Sigmoid colon (tissue), 6 donors: ENCODE measurements at regions not wholly inside any gene's neighbourhood (a gene's known extent, or its start where the extent isn't known, plus 50 kb on each side); places are given as distances from the start of the nearest gene placed in this dataset.
"Not testable (repeated sequence)": the region's sequence is repeated elsewhere in the genome, so short reads cannot be mapped to it uniquely, and the experiment has no call there.

ENCODE experiments used
- DNase-seq: peaks from one replicate; pipeline ENCODE4 v3.0.0-alpha.2; 2019
- H3K27ac ChIP-seq, 4 donors: fragments of 200-600 bp; sonication (generic); one replicate each; pipeline ENCODE4 v1.5.1; 2016 to 2019; ENCODE audit warnings: mild to moderate bottlenecking in 1 of 4
- H3K27me3 ChIP-seq, 3 donors: fragments of 200-600 bp; sonication (generic); one replicate each; pipeline ENCODE4 v1.5.1; 2019; ENCODE audit warnings: mild to moderate bottlenecking in 1 of 3
- H3K36me3 ChIP-seq, 4 donors: fragments of 200-600 bp; sonication (generic); one replicate each; pipeline ENCODE4 v1.5.1; 2016 to 2019
- H3K4me1 ChIP-seq, 4 donors: fragments of 200-600 bp; sonication (generic); one replicate each; pipeline ENCODE4 v1.5.1; 2017 to 2019
- H3K4me3 ChIP-seq, 4 donors: fragments of 200-600 bp; sonication (generic); one replicate each; pipeline ENCODE4 v1.5.1; 2017 to 2019; ENCODE audit warnings: mild to moderate bottlenecking in 2 of 4, moderate library complexity in 1 of 4
- H3K9me3 ChIP-seq, 4 donors: fragments of 200-600 bp in 3 of 4; sonication (generic) in 3 of 4; one replicate each; pipeline versions ENCODE4 v1.5.1 to v1.6.1; 2013 to 2019
- CTCF ChIP-seq, 4 experiments: fragments of 450-650 bp in 3 of 4; fragments of 200-600 bp in 1 of 4; IDR thresholded peaks; one replicate each; pipeline ENCODE4 v1.5.1; 2016 to 2019; ENCODE audit warnings: antibody characterized with exemption in 4 of 4, mild to moderate bottlenecking in 3 of 4, moderate library complexity in 2 of 4
- EP300 ChIP-seq, 4 donors: sonication (generic); formaldehyde crosslinking; IDR thresholded peaks; one replicate each; pipeline ENCODE4 v1.6.1; 2017; ENCODE audit warnings: antibody characterized with exemption in 4 of 4
- POLR2A ChIP-seq, 2 donors: fragments of 450-650 bp; IDR thresholded peaks; one replicate each; pipeline ENCODE4 v1.6.1; 2016; ENCODE audit warnings: antibody characterized with exemption in 2 of 2, mild to moderate bottlenecking in 2 of 2, moderate library complexity in 2 of 2
- POLR2AphosphoS5 ChIP-seq, 4 donors: sonication (generic); formaldehyde crosslinking; IDR thresholded peaks; one replicate each; pipeline ENCODE4 v1.6.1; 2017; ENCODE audit warnings: antibody characterized with exemption in 4 of 4
- WGBS, 2 donors: extraction: QIAGEN DNeasy Blood & Tissue Kit; methylation state at CpG; one replicate each; pipeline ENCODE4 v1.1.7; 2013; 5-methylcytosine and 5-hydroxymethylcytosine counted together
- intact Hi-C: fragments of 100-400 bp; cut with DNase I; formaldehyde crosslinking; loops from one replicate; pipeline ENCODE4 v1.15.1; 2023
- donor health status: healthy with polysubstance abuse.
- donor health status: healthy.

- no peaks in the 10 kb centered on the region for H3K27me3 ChIP-seq
- no peaks in the 10 kb centered on the region for H3K4me1 ChIP-seq
- no peak for DNase-seq
- 82% methylated on average over 3 of the region's 3 CpGs for WGBS, 2 donors
- intact Hi-C loops: no loop called here
- no peaks in the 10 kb centered on the region for H3K9me3 ChIP-seq
- H3K4me3 ChIP-seq: no peak overlapping the region
- TF ChIP-seq CTCF (IDR thresholded peaks at IDR 0.05) (no peak), POLR2AphosphoS5 (IDR thresholded peaks at IDR 0.05) (no peak), EP300 (IDR thresholded peaks at IDR 0.05) (no peak), POLR2A (IDR thresholded peaks at IDR 0.05) (no peak)
- H3K36me3 ChIP-seq: no peaks in the 10 kb centered on the region
- no peak overlapping the region for H3K27ac ChIP-seq
Observed at GRCh38 chr15:77892335-77892734, 185.2 kb downstream of the TBC1D2B start.

- H3K9me3 ChIP-seq, H3K4me1 ChIP-seq, H3K36me3 ChIP-seq, intact Hi-C loops, H3K27me3 ChIP-seq, H3K27ac ChIP-seq, DNase-seq, H3K4me3 ChIP-seq: not testable (repeated sequence)
- 58 to 67% methylated on average over 8 of the region's 8 CpGs for WGBS, 2 donors
Observed at GRCh38 chr15:77891862-77892261, 185.6 kb downstream of the TBC1D2B start.

- H3K4me1 ChIP-seq, intact Hi-C loops, H3K36me3 ChIP-seq, H3K27ac ChIP-seq, H3K4me3 ChIP-seq, H3K9me3 ChIP-seq, DNase-seq, H3K27me3 ChIP-seq: not testable (repeated sequence)
- 37 to 50% methylated on average over 17 to 19 of the region's 20 CpGs for WGBS, 2 donors
Observed at GRCh38 chr15:77890911-77891801, 186.4 kb downstream of the TBC1D2B start.

GRCh38 chr15:77889828-77890725, 187.4 kb downstream of the TBC1D2B start:
- DNase-seq, H3K27ac ChIP-seq, intact Hi-C loops, H3K36me3 ChIP-seq, H3K27me3 ChIP-seq, H3K4me3 ChIP-seq, H3K4me1 ChIP-seq, H3K9me3 ChIP-seq: not testable (repeated sequence)
- 88 to 90% methylated on average over 15 of the region's 15 CpGs for WGBS, 2 donors

- WGBS, 2 donors: 90 to 91% methylated on average over 17 of the region's 17 CpGs
- DNase-seq: no peak
- intact Hi-C loops: no loop called here
- Histone ChIP-seq H3K27me3 (no peaks in the 10 kb centered on the region), H3K9me3 (no peaks in the 10 kb centered on the region), H3K36me3 (no peaks in the 10 kb centered on the region), H3K4me3 (no peak overlapping the region), H3K27ac (peak overlapping the region in 1 of 4 donors; percentile 34), H3K4me1 (no peaks in the 10 kb centered on the region)
- TF ChIP-seq POLR2AphosphoS5 (IDR thresholded peaks at IDR 0.05): no peak
Observed at GRCh38 chr15:77889009-77889806, 188.3 kb downstream of the TBC1D2B start.

- H3K27me3 ChIP-seq, H3K36me3 ChIP-seq, intact Hi-C loops, H3K9me3 ChIP-seq, H3K4me1 ChIP-seq, H3K4me3 ChIP-seq, DNase-seq: not testable (repeated sequence)
- WGBS, 2 donors: 68 to 78% methylated on average over 12 to 13 of the region's 16 CpGs
- H3K27ac ChIP-seq: peak overlapping the region in 3 of 4 donors; percentile 37 to 65 (median 47)
Observed at GRCh38 chr15:77887563-77888429, 189.7 kb downstream of the TBC1D2B start.
